Adrenal gland (tissue), 9 donors: ENCODE measurements at regions not wholly inside any gene's neighbourhood (a gene's known extent, or its start where the extent isn't known, plus 50 kb on each side); places are given as distances from the start of the nearest gene placed in this dataset.

Experiments
- DNase-seq, 7 donors: peaks; one replicate each; pipeline ENCODE4 v3.0.0-alpha.2; 2019 to 2020
- H3K27ac ChIP-seq, 5 donors: fragments of 200-600 bp; sonication (generic) in 4 of 5; 1 replicate in 3 of 5; 2 replicates in 2 of 5; pipeline versions ENCODE4 v1.5.1 to v1.8.0; 2016 to 2020; ENCODE audit warnings: mild to moderate bottlenecking in 1 of 5
- H3K27me3 ChIP-seq: fragments of 200-600 bp; 2 replicates; pipeline ENCODE4 v1.8.0; 2021
- H3K36me3 ChIP-seq, 2 donors: fragments of 200-600 bp; replicated peaks in 1 of 2; 1 replicate in 1 of 2; 2 replicates in 1 of 2; pipeline versions ENCODE4 v1.5.1 to v1.8.0; 2018 to 2022
- H3K4me1 ChIP-seq, 2 donors: fragments of 200-600 bp; replicated peaks in 1 of 2; 1 replicate in 1 of 2; 2 replicates in 1 of 2; pipeline versions ENCODE4 v1.5.1 to v1.8.0; 2018 to 2021
- H3K4me3 ChIP-seq, 4 donors: fragments of 200-600 bp; sonication (generic) in 3 of 4; one replicate each; pipeline ENCODE4 v1.5.1; 2016 to 2018
- H3K9me3 ChIP-seq, 3 donors: fragments of 200-600 bp; sonication (generic) in 1 of 3; replicated peaks in 1 of 3; 1 replicate in 2 of 3; 2 replicates in 1 of 3; pipeline versions ENCODE4 v1.5.1 to v1.8.0; 2016 to 2021
- POLR2A ChIP-seq, 2 donors: fragments of 450-650 bp; IDR thresholded peaks; one replicate each; pipeline ENCODE4 v1.6.1; 2017; ENCODE audit warnings: antibody characterized with exemption in 2 of 2, mild to moderate bottlenecking in 2 of 2, moderate library complexity in 1 of 2
- WGBS, 4 donors: extraction: QIAGEN DNeasy Blood & Tissue Kit in 2 of 4; methylation state at CpG; one replicate each; pipeline versions ENCODE4 v1.1.5 to v1.1.7; 2013 to 2017; 5-methylcytosine and 5-hydroxymethylcytosine counted together
- intact Hi-C, 2 donors: fragments of 100-400 bp; cut with DNase I; formaldehyde crosslinking; loops; one replicate each; pipeline versions ENCODE4 v1.14.1 to v1.15.0; 2022 to 2023
- TF ChIP-seq, protein P1 (sequence below), 6 experiments: fragments of 450-650 bp in 4 of 6; fragments of 200-600 bp in 2 of 6; sonication (generic) in 1 of 6; IDR thresholded peaks; 1 replicate in 5 of 6; 2 replicates in 1 of 6; pipeline versions ENCODE4 v1.5.1 to v1.8.0; 2016 to 2021; ENCODE audit warnings: antibody characterized with exemption in 6 of 6, mild to moderate bottlenecking in 2 of 6, moderate library complexity in 1 of 6
- donor health status: healthy with polysubstance abuse.
- donor health status: Bipolar disorder and iron deficiency.
- donor health status: DM: yes; HTN: yes; CAD: no.
- donor health status: DM: no; HTN: no; CAD: no.
- donor health status: DM: no; HTN: no; CAD: no.

DNA sequence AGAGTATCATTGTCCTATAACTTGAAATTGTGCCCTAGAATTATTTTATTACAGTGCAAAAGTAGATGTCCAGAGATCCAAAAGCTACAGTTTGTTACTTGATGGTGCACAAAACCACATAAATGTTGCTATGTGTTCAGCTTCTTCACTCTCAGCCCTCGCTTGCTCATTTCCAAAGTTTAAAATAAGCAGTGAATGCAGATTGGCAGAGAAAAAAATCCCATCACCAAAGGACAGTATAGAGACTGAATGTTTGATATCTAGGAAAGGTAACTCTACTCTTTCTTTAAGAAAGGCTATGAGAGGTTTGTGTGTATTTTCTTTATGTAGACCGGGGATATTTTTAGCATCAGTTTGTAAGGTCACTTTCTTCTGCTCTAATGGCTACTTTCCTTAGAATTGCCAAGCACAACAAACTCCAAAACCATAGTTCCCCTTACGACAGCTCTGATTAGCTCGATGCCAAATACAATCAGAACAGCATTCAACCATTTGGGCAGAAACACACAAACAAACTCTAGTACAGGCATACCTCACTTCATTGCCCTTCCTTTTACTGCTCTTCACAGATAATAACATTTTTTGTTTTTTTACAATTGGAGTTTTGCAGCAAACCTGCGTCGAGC is 164.1 kb upstream of the CCDC54 start:
- Histone ChIP-seq H3K36me3 (no peaks in the 10 kb centered on the region), H3K27me3 (no peaks in the 10 kb centered on the region), H3K4me3 (no peak overlapping the region), H3K27ac (no peak overlapping the region), H3K9me3 (no peaks in the 10 kb centered on the region), H3K4me1 (peaks cover 8 to 36% of the 10 kb centered on the region in 2 donors)
- DNase-seq: no peak
- WGBS, 4 donors: 76 to 83% (median 79%) methylated on average over 6 of the region's 6 CpGs
- intact Hi-C loops: no loop called here
- no peak for TF ChIP-seq POLR2A (IDR thresholded peaks at IDR 0.05)
- TF ChIP-seq, protein P1, sequence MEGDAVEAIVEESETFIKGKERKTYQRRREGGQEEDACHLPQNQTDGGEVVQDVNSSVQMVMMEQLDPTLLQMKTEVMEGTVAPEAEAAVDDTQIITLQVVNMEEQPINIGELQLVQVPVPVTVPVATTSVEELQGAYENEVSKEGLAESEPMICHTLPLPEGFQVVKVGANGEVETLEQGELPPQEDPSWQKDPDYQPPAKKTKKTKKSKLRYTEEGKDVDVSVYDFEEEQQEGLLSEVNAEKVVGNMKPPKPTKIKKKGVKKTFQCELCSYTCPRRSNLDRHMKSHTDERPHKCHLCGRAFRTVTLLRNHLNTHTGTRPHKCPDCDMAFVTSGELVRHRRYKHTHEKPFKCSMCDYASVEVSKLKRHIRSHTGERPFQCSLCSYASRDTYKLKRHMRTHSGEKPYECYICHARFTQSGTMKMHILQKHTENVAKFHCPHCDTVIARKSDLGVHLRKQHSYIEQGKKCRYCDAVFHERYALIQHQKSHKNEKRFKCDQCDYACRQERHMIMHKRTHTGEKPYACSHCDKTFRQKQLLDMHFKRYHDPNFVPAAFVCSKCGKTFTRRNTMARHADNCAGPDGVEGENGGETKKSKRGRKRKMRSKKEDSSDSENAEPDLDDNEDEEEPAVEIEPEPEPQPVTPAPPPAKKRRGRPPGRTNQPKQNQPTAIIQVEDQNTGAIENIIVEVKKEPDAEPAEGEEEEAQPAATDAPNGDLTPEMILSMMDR (IDR thresholded peaks at IDR 0.05): no peak

DNA sequence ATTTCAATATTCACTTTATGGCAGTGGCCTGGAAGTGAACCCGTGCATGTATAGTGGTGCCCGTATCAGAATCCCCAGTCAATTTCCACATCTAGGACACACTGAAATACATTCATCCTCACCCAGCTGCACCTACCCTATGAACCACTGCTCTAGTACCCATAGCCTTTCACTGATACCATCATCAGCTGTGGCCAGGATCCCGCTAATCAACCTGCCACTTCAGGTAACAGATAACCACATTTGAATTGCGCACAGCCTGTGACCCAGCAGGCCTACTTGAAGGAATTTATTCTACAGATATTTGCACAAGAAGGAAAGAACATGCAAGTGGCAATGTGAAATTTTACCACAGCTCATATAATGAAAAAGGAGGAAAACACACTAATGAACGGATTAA is 161.0 kb upstream of the CCDC54 start:
- Histone ChIP-seq H3K36me3 (no peaks in the 10 kb centered on the region), H3K27me3 (no peaks in the 10 kb centered on the region), H3K27ac (peak overlapping the region in 3 of 5 donors; percentile 63 to 87 (median 79)), H3K4me3 (no peak overlapping the region), H3K9me3 (no peaks in the 10 kb centered on the region), H3K4me1 (peaks cover 0 to 20% of the 10 kb centered on the region in 2 donors)
- TF ChIP-seq, protein P1 (IDR thresholded peaks at IDR 0.05): no peak
- TF ChIP-seq POLR2A (IDR thresholded peaks at IDR 0.05): no peak
- WGBS, 4 donors: 81 to 92% (median 89%) methylated on average over 5 of the region's 5 CpGs
- DNase-seq: no peak
- intact Hi-C loops: no loop called here

DNA sequence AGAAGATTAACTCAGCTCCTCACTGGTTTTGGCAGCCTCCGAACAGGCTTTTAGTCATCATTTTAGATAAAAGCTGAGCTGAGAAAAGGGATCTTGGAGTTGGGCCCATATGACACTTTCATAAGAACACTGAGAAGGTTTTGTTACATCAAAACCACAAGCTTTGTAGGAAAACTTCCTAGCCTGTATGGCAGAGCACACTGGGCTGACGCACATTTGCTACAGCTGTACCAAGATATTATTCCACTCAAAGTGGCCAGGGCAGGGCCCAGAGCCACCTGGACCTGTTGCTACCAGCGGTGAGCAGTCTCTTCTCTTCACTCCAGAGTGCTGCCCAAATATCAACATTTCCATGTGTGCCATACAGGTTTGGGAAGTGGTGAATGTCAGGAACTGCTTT is 160.5 kb upstream of the CCDC54 start:
- Histone ChIP-seq H3K9me3 (no peaks in the 10 kb centered on the region), H3K27me3 (no peaks in the 10 kb centered on the region), H3K36me3 (no peaks in the 10 kb centered on the region), H3K27ac (peak overlapping the region in 4 of 5 donors; percentile 50 to 87 (median 71)), H3K4me1 (peaks cover 0 to 20% of the 10 kb centered on the region in 2 donors), H3K4me3 (no peak overlapping the region)
- intact Hi-C loops: no loop called here
- peak; percentile 36 to 79 (median 58) for DNase-seq
- WGBS, 4 donors: 41 to 72% (median 52%) methylated on average over 3 of the region's 3 CpGs
- TF ChIP-seq POLR2A (IDR thresholded peaks at IDR 0.05): peak in 1 of 2 donors; percentile 16
- TF ChIP-seq, protein P1 (IDR thresholded peaks at IDR 0.05): no peak

DNA sequence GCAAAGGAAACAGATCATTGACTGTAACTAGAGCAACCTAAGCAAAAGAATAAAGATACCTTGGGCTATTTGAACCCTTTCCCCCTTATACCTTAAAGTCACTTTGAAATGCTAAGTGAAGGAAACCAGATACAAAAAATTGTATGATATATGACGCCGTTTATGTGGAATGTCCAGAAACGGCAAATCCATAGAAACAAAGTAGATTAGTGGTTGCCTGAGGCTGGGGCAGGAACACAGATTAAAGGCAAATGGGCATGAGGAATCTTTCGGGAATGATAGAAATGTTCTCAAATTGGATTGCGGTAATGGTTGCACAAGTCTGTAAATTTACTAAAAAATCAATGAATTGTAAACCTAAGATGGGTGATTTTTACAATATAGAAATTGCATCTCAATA is 160.1 kb upstream of the CCDC54 start:
- peak overlapping the region in 4 of 5 donors; percentile 50 to 87 (median 71) for H3K27ac ChIP-seq
- H3K4me3 ChIP-seq: no peak overlapping the region
- WGBS, 4 donors: 87 to 91% (median 88%) methylated on average over 5 of the region's 5 CpGs
- H3K36me3 ChIP-seq: no peaks in the 10 kb centered on the region
- no peaks in the 10 kb centered on the region for H3K9me3 ChIP-seq
- no peaks in the 10 kb centered on the region for H3K27me3 ChIP-seq
- intact Hi-C loops: no loop called here
- H3K4me1 ChIP-seq: peaks cover 0 to 20% of the 10 kb centered on the region in 2 donors
- TF ChIP-seq, protein P1 (IDR thresholded peaks at IDR 0.05): no peak
- no peak for TF ChIP-seq POLR2A (IDR thresholded peaks at IDR 0.05)
- DNase-seq: no peak
